K562 (cell line): ENCODE measurements at regions not wholly inside any gene's neighbourhood (a gene's known extent, or its start where the extent isn't known, plus 50 kb on each side); places are given as distances from the start of the nearest gene placed in this dataset.

ENCODE experiments used
- ATAC-seq: fragments of 200-7000 bp; cut with Tn5 transposase; 3 replicates; pipeline ENCODE4 v1.9.1; 2020; ENCODE audit warnings: moderate library complexity
- BruUV-seq: library from RNA; stranded (reverse); fragments of 400-500 nt; replicated peaks from 2 replicates; lab custom pipeline; 2021; lab: Mats Ljungman, UMichigan
- CTCF ChIA-PET: fragments of 300-600 bp; formaldehyde crosslinking; extraction: SDS; loops from one replicate; lab custom pipeline; 2021; ENCODE audit warnings: low intra/inter-chr PET ratio; lab: Yijun Ruan, JAX
- POLR2A ChIA-PET: fragments of 300-600, 350-650 bp; sonication (Branson Sonifier 250); formaldehyde crosslinking; extraction: SDS; loops from one replicate; lab custom pipeline; 2021; ENCODE audit warnings: antibody characterized with exemption, inconsistent platforms; lab: Yijun Ruan, JAX
- DNase-seq, 4 experiments: peaks; one replicate each; pipeline versions ENCODE4 v3.0.0 to v3.0.0-alpha.2; 2011 to 2018; ENCODE audit warnings: low spot score in 3 of 4, mixed read lengths in 3 of 4; ENCODE audit errors: extremely low read depth in 1 of 4
- FAIRE-seq: peaks from 2 replicates; lab custom pipeline; 2011; peaks lifted over from hg19 to GRCh38; lab: Jason Lieb, UNC
- H2AFZ ChIP-seq: 2 replicates; pipeline ENCODE4 v1.6.0; 2011; ENCODE audit warnings: low read depth, low read length, control low read depth, inconsistent platforms
- H3K27ac ChIP-seq: fragments of 200-600 bp; 3 replicates; pipeline ENCODE4 v1.8.0; 2011; ENCODE audit warnings: low read depth, mild to moderate bottlenecking, control low read depth, inconsistent platforms, low read length, moderate library complexity, mixed read lengths; ENCODE audit errors: extremely low read depth
- H3K27me3 ChIP-seq, 2 experiments: fragments of 300-600 bp in 1 of 2; 2 replicates in 1 of 2; 3 replicates in 1 of 2; pipeline versions ENCODE4 v1.6.0 to v1.8.0; 2011; ENCODE audit warnings: inconsistent platforms in 2 of 2, low read length in 2 of 2, mild to moderate bottlenecking in 1 of 2, mixed read lengths in 1 of 2, moderate library complexity in 1 of 2; ENCODE audit not compliant: control insufficient read depth in 2 of 2, insufficient read depth in 2 of 2
- H3K36me3 ChIP-seq: fragments of 300-600 bp; 3 replicates; pipeline ENCODE4 v1.8.0; 2011; ENCODE audit warnings: mild to moderate bottlenecking, low read length, inconsistent platforms; ENCODE audit not compliant: control insufficient read depth, insufficient read depth
- H3K4me1 ChIP-seq, 2 experiments: fragments of 200-600 bp in 1 of 2; replicated peaks in 1 of 2; 2 replicates in 1 of 2; 3 replicates in 1 of 2; pipeline versions ENCODE4 v1.5.1 to v1.8.0; 2011; ENCODE audit warnings: inconsistent platforms in 2 of 2, low read length in 2 of 2, mild to moderate bottlenecking in 1 of 2, mixed read lengths in 1 of 2, moderate library complexity in 1 of 2; ENCODE audit not compliant: control insufficient read depth in 2 of 2, insufficient read depth in 2 of 2
- H3K4me2 ChIP-seq: 2 replicates; pipeline ENCODE4 v1.6.1; 2011; ENCODE audit warnings: low read length, control low read depth, inconsistent platforms, mixed read lengths; ENCODE audit not compliant: insufficient read depth
- H3K4me3 ChIP-seq: fragments of 200-600 bp; sonication (generic), shearing (Covaris generic); 2 replicates; pipeline ENCODE4 v1.5.1; 2016; ENCODE audit warnings: control low read depth, inconsistent platforms
- H3K79me2 ChIP-seq: fragments of 200-600 bp; 3 replicates; pipeline ENCODE4 v1.8.0; 2011; ENCODE audit warnings: low read length, inconsistent platforms; ENCODE audit not compliant: control insufficient read depth, insufficient read depth
- H3K9ac ChIP-seq, 2 experiments: 2 replicates each; pipeline versions ENCODE4 v1.6.0 to v1.6.1; 2011; ENCODE audit warnings: low read depth in 2 of 2, low read length in 2 of 2, control low read depth in 1 of 2, inconsistent platforms in 1 of 2, mild to moderate bottlenecking in 1 of 2, mixed read lengths in 1 of 2; ENCODE audit not compliant: insufficient read depth in 1 of 2
- H3K9me1 ChIP-seq: one replicate; pipeline ENCODE4 v1.6.0; 2011; ENCODE audit warnings: inconsistent platforms, mild to moderate bottlenecking, low read length, moderate library complexity; ENCODE audit not compliant: control insufficient read depth, insufficient read depth
- H3K9me3 ChIP-seq: replicated peaks from 2 replicates; pipeline ENCODE4 v1.5.1; 2011; ENCODE audit warnings: low read depth, low read length, inconsistent platforms; ENCODE audit not compliant: control insufficient read depth, insufficient read depth
- H4K20me1 ChIP-seq: replicated peaks from 2 replicates; pipeline ENCODE4 v1.6.1; 2011; ENCODE audit warnings: low read length, inconsistent platforms, mixed read lengths; ENCODE audit not compliant: control insufficient read depth, insufficient read depth
- BRF1 ChIP-seq: IDR thresholded peaks from 3 replicates; pipeline ENCODE4 v1.6.1; 2011; ENCODE audit warnings: borderline replicate concordance, mild to moderate bottlenecking; ENCODE audit not compliant: insufficient read length; ENCODE audit errors: extremely low read depth
- CBX1 ChIP-seq: sonication (generic); IDR thresholded peaks from 2 replicates; pipeline ENCODE4 v1.6.1; 2016; ENCODE audit warnings: antibody characterized with exemption, low read depth, mild to moderate bottlenecking
- CBX3 ChIP-seq, 2 experiments: IDR thresholded peaks; 1 replicate in 1 of 2; 2 replicates in 1 of 2; pipeline ENCODE4 v1.6.1; 2012; ENCODE audit warnings: inconsistent platforms in 2 of 2, low read length in 2 of 2, borderline replicate concordance in 1 of 2, control low read depth in 1 of 2
- CHD2 ChIP-seq: IDR thresholded peaks from 2 replicates; pipeline ENCODE4 v1.6.1; 2011; ENCODE audit warnings: low read depth, low read length
- FOXM1 ChIP-seq, 2 experiments: fragments of 450-650 bp in 1 of 2; sonication (generic) in 1 of 2; formaldehyde crosslinking in 1 of 2; IDR thresholded peaks; 2 replicates each; pipeline versions ENCODE4 v1.6.1 to v1.9.0; 2017 to 2022; ENCODE audit warnings: low read depth in 2 of 2, mild to moderate bottlenecking in 2 of 2, missing genetic modification reagents in 1 of 2, moderate library complexity in 1 of 2
- POLR2A ChIP-seq: fragments of 450-650 bp; conservative IDR thresholded peaks from 2 replicates; pipeline ENCODE4 v1.6.1; 2016
- PTTG1 ChIP-seq: fragments of 450-650 bp; IDR thresholded peaks from 2 replicates; pipeline ENCODE4 v1.6.1; 2016; ENCODE audit warnings: low read depth, mild to moderate bottlenecking, missing genetic modification characterization, missing compliant biosample characterization
- RBM25 ChIP-seq: fragments of 200-400 bp; formaldehyde crosslinking; IDR thresholded peaks from 2 replicates; pipeline ENCODE4 v1.6.1; 2018; ENCODE audit warnings: low read length, low read depth, moderate library complexity; ENCODE audit not compliant: severe bottlenecking
- SETDB1 ChIP-seq: IDR thresholded peaks from one replicate; pipeline ENCODE4 v1.6.1; 2012; ENCODE audit warnings: low read length, control low read depth, inconsistent platforms
- ZNF232 ChIP-seq: sonication (generic); formaldehyde crosslinking; IDR thresholded peaks from 2 replicates; pipeline ENCODE4 v1.8.0; 2022; ENCODE audit warnings: mild to moderate bottlenecking, missing genetic modification reagents
- ZNF311 ChIP-seq: fragments of 250-450 bp; sonication (Bioruptor Pico); IDR thresholded peaks from 2 replicates; pipeline ENCODE4 v1.4.0; 2020; ENCODE audit warnings: mild to moderate bottlenecking, moderate library complexity
- ZNF695 ChIP-seq: fragments of 450-650 bp; formaldehyde crosslinking; IDR thresholded peaks from 2 replicates; pipeline ENCODE4 v1.4.0; 2020; ENCODE audit warnings: mild to moderate bottlenecking, moderate library complexity
- ZNF79 ChIP-seq: fragments of 250-450 bp; sonication (Bioruptor Pico); IDR thresholded peaks from 2 replicates; pipeline ENCODE4 v1.4.0; 2020; ENCODE audit warnings: low read depth, mild to moderate bottlenecking, moderate library complexity
- WGBS: fragments of 100-300 bp; shearing (Covaris generic); methylation state at CpG from one replicate; pipeline ENCODE4 v1.1.6; 2016; ENCODE audit warnings: low coverage, mixed read lengths; ENCODE audit not compliant: insufficient coverage; ENCODE audit errors: missing lambda C conversion rate; 5-methylcytosine and 5-hydroxymethylcytosine counted together
- in situ Hi-C: fragments of 300-500 bp; cut with MboI; formaldehyde crosslinking; loops from 4 replicates; pipeline ENCODE4 v1.15.0; 2018; ENCODE audit warnings: inconsistent platforms, mixed read lengths
- intact Hi-C: fragments of 100-400 bp; cut with micrococcal nuclease; formaldehyde crosslinking; loops from 2 replicates; pipeline ENCODE4 v1.14.2; 2022
- TF ChIP-seq, protein P1 (sequence below), 2 experiments: fragments of 250-450 bp in 1 of 2; fragments of 450-650 bp in 1 of 2; sonication (Bioruptor Pico) in 1 of 2; IDR thresholded peaks; 2 replicates each; pipeline versions ENCODE4 v1.6.1 to v1.8.0; 2016 to 2021; ENCODE audit warnings: mild to moderate bottlenecking in 2 of 2, moderate library complexity in 2 of 2, missing compliant biosample characterization in 1 of 2, missing genetic modification characterization in 1 of 2

DNA sequence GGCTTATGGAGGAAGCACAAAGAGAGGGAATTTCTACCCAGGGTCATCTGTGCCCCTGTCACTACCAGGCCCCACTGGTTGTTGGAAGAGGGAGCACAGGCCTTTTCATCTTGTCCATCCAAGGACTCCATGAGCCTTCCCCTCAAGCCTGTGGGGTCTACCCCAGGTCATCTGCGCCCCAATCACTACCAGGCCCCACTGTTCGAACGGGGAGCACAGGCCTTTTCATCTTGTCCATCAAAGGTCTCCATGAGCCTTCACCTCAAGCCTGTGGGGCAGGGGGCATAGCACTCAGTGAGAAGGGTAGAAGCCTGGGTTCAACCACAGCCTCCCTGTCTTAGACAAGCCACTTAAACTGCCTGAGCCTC, 101.5 kb upstream of the CDH5 start:
- no peak for FAIRE-seq
- CTCF ChIA-PET: no interaction called here
- no peaks in the 10 kb centered on the region for H3K36me3 ChIP-seq
- ATAC-seq: no peak
- BruUV-seq: no TSS peak
- H3K4me2 ChIP-seq: no peak overlapping the region
- no peak for DNase-seq
- no peak overlapping the region for H3K4me3 ChIP-seq
- in situ Hi-C loops: no loop called here
- no peaks in the 10 kb centered on the region for H3K9me3 ChIP-seq
- POLR2A ChIA-PET: no interaction called here
- WGBS: 0% methylated on average over 3 of the region's 3 CpGs
- peaks cover 0 to 21% of the 10 kb centered on the region in 2 experiments; a peak in 3 of 5 replicates for H3K27me3 ChIP-seq
- no peak overlapping the region for H3K9ac ChIP-seq
- H3K79me2 ChIP-seq: no peaks in the 10 kb centered on the region
- intact Hi-C loops: no loop called here
- no peaks in the 10 kb centered on the region for H4K20me1 ChIP-seq
- no peak overlapping the region for H2AFZ ChIP-seq
- H3K4me1 ChIP-seq: peaks cover 0 to under 1% of the 10 kb centered on the region in 2 experiments; a peak in 2 of 5 replicates
- no peak overlapping the region for H3K27ac ChIP-seq
- H3K9me1 ChIP-seq: no peaks in the 10 kb centered on the region
- TF ChIP-seq CHD2 (no peak), ZNF232 (no peak), CBX1 (no peak), ZNF695 (CRISPR knock-in tag) (no peak), ZNF311 (CRISPR knock-in tag) (no peak), RBM25 (no peak), SETDB1 (no peak), CBX3 (IDR thresholded peaks at IDR 0.05; ENCODE audit: borderline replicate concordance in 1 of 2, low read length in 2 of 2) (no peak), PTTG1 (tag) (no peak), FOXM1 (IDR thresholded peaks at IDR 0.05; ENCODE audit: low read depth) (no peak), FOXM1 (CRISPR knock-in tag; IDR thresholded peaks at IDR 0.05; ENCODE audit: low read depth) (no peak), ZNF79 (CRISPR knock-in tag) (no peak), BRF1 (no peak), POLR2A (no peak)
- TF ChIP-seq, protein P1, sequence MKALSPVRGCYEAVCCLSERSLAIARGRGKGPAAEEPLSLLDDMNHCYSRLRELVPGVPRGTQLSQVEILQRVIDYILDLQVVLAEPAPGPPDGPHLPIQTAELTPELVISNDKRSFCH (CRISPR knock-in tag; IDR thresholded peaks at IDR 0.05): no peak
- TF ChIP-seq, protein P1 (tag; IDR thresholded peaks at IDR 0.05): no peak
